GM21737 (cell line): ENCODE measurements at regions not wholly inside any gene's neighbourhood (a gene's known extent, or its start where the extent isn't known, plus 50 kb on each side); places are given as distances from the start of the nearest gene placed in this dataset.
"Not testable (repeated sequence)": the region's sequence is repeated elsewhere in the genome, so short reads cannot be mapped to it uniquely, and the experiment has no call there.

Source experiments
- ATAC-seq: cut with Tn5 transposase; IDR thresholded peaks from one replicate; pipeline ENCODE4 v1.9.1; 2021; ENCODE audit warnings: mild to moderate bottlenecking, moderate library complexity; ENCODE audit not compliant: unreplicated experiment

GRCh38 chr5:106853266-106853665 lies 817.5 kb downstream of the EFNA5 start:
- ATAC-seq = no peak

- no peak for ATAC-seq
Observed at GRCh38 chr5:106849266-106849665, 821.5 kb downstream of the EFNA5 start.

- ATAC-seq = no peak
Observed at GRCh38 chr5:106843812-106844416, 826.8 kb downstream of the EFNA5 start.

GRCh38 chr5:106833517-106833916 lies 837.2 kb downstream of the EFNA5 start:
- no peak for ATAC-seq

GRCh38 chr5:106827061-106827460 lies 843.7 kb downstream of the EFNA5 start:
- ATAC-seq = no peak

- ATAC-seq = no peak
Observed at GRCh38 chr5:106825374-106825773, 845.4 kb downstream of the EFNA5 start.

- no peak for ATAC-seq
Observed at GRCh38 chr5:106822851-106823250, 847.9 kb downstream of the EFNA5 start.

GRCh38 chr5:106818552-106818951 lies 852.2 kb downstream of the EFNA5 start:
- ATAC-seq = no peak

GRCh38 chr5:106814961-106815360 lies 855.8 kb downstream of the EFNA5 start:
- ATAC-seq = no peak

GRCh38 chr5:106801554-106801953 lies 869.2 kb downstream of the EFNA5 start:
- no peak for ATAC-seq

GRCh38 chr5:106797996-106798395 lies 872.7 kb downstream of the EFNA5 start:
- no peak for ATAC-seq

- no peak for ATAC-seq
Observed at GRCh38 chr5:106796081-106796480, 874.7 kb downstream of the EFNA5 start.

- no peak for ATAC-seq
Observed at GRCh38 chr5:106784846-106785245, 885.9 kb downstream of the EFNA5 start.

GRCh38 chr5:106780355-106780754 lies 890.4 kb downstream of the EFNA5 start:
- no peak for ATAC-seq

- not testable (repeated sequence) for ATAC-seq
Observed at GRCh38 chr5:106776515-106776914, 894.2 kb downstream of the EFNA5 start.

- no peak for ATAC-seq
Observed at GRCh38 chr5:106768392-106768791, 902.3 kb downstream of the EFNA5 start.

- no peak for ATAC-seq
Observed at GRCh38 chr5:106766916-106767315, 903.8 kb downstream of the EFNA5 start.

- no peak for ATAC-seq
Observed at GRCh38 chr5:106759581-106759980, 911.2 kb downstream of the EFNA5 start.

- ATAC-seq = no peak
Observed at GRCh38 chr5:106759152-106759551, 911.6 kb downstream of the EFNA5 start.

- ATAC-seq = no peak
Observed at GRCh38 chr5:106757672-106758071, 913.1 kb downstream of the EFNA5 start.

GRCh38 chr5:106755789-106756188 lies 914.9 kb downstream of the EFNA5 start:
- ATAC-seq = no peak

- no peak for ATAC-seq
Observed at GRCh38 chr5:106755066-106755465, 915.7 kb downstream of the EFNA5 start.

GRCh38 chr5:106749826-106750225 lies 920.9 kb downstream of the EFNA5 start:
- ATAC-seq = no peak
